Superior temporal gyrus (tissue), 1 donor: ENCODE measurements at regions not wholly inside any gene's neighbourhood (a gene's known extent, or its start where the extent isn't known, plus 50 kb on each side); places are given as distances from the start of the nearest gene placed in this dataset.
A peak's percentile ranks its signal among the peaks of the same experiment; 100 is the strongest.
"Not testable (repeated sequence)": the region's sequence is repeated elsewhere in the genome, so short reads cannot be mapped to it uniquely, and the experiment has no call there.

Experiments used
- DNase-seq: peaks from one replicate; pipeline ENCODE4 v3.0.0-alpha.2; 2016; ENCODE audit errors: extremely low spot score

DNA sequence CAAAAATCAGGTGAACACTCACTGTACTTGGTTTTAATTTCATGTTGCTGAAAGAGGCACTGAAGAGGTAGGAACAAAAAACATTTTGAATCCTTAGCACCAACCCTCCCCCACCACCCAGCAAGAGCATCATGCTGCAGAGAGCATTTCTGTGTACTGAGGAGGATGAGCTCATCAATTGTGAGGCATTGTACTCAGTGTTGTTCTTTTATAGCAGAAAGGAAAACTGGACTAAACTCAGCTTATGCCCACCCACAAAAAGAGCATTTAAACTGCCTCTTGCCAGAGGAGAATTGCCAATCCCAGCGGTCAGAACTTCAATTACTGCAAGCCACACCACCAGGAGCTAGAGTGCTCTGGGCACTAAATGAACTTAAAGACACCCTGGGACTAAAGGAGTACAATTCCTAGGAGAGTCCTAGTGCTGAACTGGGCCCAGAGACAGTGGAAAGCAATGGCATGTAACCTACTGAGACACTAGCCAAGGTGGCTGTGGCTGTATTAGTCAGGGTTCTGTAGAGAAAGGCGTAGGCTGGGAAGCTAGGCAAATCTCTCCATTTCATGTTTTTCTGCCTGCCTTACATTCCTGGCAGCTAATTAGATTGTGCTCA lies 280.7 kb upstream of the KLHL4 start:
- peak; percentile 75 for DNase-seq

DNA sequence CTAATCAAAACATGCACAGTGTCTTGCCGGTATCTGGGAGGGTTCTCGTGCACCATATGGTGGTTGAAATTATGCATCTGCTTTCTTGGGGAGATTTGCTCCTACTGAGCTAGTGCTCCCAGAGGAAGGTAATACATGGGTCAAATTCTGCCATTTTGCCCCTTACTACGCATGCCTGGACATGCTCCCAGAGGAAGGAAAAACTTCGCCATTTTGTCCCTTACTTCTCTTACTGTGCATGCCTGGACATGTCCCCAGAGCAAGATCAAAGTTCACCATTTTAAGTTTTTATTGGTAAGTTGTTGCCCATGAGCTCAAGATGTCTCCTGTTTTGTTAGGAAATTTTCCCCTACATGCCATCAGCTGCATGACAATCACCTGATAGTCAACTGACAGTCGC lies 252.1 kb upstream of the KLHL4 start:
- DNase-seq, result no peak

GRCh38 chrX:87272491-87272890 lies 245.1 kb upstream of the KLHL4 start:
- DNase-seq, result no peak

- DNase-seq, result peak; percentile 79
Observed at GRCh38 chrX:87299563-87300160, 217.9 kb upstream of the KLHL4 start.

DNA sequence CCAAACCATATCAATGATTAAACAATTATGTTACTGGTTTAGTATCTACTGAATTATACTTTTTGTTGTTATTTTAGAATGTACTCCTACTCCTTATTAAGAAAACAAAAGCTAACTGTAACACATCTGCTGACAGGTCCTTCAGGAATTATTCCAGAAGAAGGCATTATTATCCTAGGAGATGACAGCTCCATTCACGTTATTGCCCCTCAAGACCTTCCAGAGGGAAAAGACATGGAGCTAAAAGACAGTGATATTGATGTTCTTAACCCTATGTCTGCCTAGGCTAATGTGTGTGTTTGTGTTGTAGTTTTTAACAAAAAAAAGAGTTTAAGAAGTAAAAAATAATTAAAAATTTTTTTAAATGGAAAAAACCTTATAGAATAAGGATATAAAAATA lies 206.8 kb upstream of the KLHL4 start:
- no peak for DNase-seq

DNA sequence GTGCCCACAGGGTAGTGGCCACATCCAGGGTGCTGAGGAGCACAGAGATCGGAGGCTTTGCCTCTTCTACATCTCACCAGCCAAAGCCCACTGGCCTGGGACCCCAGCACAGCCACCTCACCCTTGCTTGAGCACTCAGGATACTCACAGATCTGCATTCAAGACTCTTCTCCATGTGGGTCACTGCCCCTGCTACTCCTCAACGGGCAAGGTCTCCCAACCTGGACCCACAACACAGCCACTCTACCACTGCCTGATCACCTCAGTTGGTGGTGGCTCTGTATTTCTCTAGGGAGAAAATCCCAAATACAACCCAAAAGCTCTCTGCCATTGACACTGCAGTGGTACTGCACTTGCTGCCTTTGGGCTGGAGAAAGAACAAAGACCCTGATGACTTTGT lies 190.3 kb upstream of the KLHL4 start:
- DNase-seq, result no peak

- DNase-seq, result peak; percentile 11
Observed at GRCh38 chrX:87337267-87337666, 180.3 kb upstream of the KLHL4 start.

- DNase-seq, result peak; percentile 62
Observed at GRCh38 chrX:87338510-87338909, 179.1 kb upstream of the KLHL4 start.

DNA sequence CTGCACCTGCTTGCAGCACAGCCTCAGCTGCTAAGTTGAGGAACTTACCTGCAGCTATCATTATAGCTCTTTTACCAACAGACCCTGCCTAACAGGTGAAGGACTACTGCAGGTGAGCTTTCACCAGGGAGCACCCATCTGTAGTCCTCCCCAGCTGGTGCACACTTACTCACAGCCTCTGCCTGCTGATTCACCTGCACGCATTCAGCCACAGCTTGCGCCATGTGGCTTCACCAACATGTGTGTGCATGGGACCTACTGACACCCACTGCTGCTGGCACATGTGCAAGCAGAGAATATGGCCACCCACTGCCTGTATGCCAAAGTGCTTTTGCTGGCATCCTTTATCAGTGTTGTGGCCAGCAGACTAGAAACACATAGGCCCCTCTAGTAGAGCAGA lies 146.7 kb upstream of the KLHL4 start:
- DNase-seq, result no peak

GRCh38 chrX:87374324-87374723 lies 143.3 kb upstream of the KLHL4 start:
- DNase-seq, result no peak

GRCh38 chrX:87376896-87377295 lies 140.7 kb upstream of the KLHL4 start:
- no peak for DNase-seq

DNA sequence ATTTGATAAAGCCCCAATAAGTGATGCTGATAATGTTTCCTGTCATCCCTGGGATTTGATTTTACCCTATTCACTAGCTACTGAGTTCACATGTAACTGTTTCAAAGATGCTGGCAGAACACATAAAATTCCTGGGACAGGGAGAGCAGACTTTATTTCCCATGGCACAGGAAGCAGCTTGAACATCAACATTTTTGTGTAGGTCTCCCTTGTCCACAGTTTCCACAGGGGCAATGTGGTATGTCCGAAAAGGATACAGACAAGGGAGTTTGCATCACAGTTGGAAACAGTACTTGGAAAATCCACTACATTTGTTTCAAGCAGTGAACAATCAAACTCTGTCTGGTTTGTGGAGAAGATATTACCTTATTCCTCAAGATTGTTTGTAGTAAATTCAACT lies 129.2 kb upstream of the KLHL4 start:
- no peak for DNase-seq

DNA sequence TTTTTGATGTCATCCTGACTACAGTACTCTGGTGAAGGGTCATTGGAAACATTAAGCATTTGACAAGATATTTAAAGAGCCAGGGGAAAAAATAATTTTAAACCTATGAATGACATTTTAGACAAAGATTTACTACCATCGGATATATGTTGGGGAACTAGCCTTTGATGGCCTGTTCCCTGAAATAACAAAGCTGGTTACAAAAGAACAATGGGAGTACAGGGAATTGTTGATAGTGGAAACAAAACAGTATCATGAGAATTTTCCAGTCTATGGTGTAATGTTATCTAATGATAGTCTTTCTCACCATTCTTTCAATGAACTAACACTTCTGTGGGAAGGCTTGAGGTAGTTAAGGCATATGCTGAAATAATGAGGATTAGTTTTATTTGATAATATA lies 125.9 kb upstream of the KLHL4 start:
- DNase-seq, result peak; percentile 7

DNA sequence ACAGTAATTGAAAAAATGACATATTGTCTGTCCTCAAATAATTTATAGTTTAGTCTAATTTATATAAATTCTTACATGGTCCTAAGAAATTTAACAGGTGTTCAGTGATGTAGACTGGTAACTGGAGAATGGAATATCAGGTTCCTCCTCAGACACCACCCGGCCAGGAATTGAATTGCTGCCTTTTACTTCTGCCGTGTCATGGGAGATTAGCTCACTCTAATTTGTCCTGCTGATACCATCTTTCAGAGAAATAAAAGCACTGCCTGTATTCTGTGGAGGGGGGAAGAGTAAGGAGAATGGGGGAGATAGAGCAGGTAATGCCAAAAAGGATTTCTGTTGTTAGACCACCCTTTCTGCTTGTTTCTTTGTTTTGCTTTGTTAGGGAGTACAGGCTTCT lies 125.2 kb upstream of the KLHL4 start:
- no peak for DNase-seq

- no peak for DNase-seq
Observed at GRCh38 chrX:87397103-87397886, 120.3 kb upstream of the KLHL4 start.

DNA sequence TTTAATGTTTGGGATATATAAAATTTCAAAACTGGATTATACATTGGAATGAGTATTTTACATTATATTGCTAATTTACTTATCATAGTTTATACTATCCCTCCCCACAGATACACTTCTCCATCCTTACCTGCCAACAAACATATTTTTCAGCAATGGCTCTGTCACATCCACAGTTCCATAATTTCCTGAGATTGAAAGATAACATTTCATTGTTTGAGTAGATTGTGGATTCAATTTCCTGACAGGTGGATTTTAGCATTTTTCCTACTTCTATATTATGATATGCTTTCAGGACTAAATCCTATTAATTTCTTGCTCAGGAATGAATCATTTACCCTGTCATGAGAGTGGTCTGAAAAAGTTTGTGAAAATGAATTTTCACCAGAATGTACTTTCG lies 115.3 kb upstream of the KLHL4 start:
- DNase-seq, result no peak

DNA sequence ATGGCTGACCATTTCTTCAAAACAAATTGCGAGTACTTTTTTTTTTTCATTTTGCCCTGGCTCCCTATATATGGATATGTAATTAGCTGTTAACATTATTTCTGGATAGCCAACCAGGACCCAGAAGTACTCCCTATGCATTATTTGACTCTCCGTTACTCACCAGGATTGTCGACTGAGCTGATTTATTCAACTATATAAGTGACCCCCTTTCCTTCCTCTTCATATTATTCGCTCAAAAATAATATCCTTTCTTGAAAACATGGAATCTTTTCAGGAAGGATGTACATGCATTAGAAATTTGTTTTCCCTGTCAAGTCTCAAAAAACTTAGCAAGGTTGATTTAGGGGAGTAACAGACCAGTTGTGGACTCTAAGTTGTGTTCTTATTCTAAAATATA lies 114.1 kb upstream of the KLHL4 start:
- no peak for DNase-seq

- no peak for DNase-seq
Observed at GRCh38 chrX:87409113-87409841, 108.3 kb upstream of the KLHL4 start.

GRCh38 chrX:87425618-87426017 lies 92.0 kb upstream of the KLHL4 start:
- DNase-seq, result no peak

- no peak for DNase-seq
Observed at GRCh38 chrX:87434618-87435017, 83.0 kb upstream of the KLHL4 start.

DNA sequence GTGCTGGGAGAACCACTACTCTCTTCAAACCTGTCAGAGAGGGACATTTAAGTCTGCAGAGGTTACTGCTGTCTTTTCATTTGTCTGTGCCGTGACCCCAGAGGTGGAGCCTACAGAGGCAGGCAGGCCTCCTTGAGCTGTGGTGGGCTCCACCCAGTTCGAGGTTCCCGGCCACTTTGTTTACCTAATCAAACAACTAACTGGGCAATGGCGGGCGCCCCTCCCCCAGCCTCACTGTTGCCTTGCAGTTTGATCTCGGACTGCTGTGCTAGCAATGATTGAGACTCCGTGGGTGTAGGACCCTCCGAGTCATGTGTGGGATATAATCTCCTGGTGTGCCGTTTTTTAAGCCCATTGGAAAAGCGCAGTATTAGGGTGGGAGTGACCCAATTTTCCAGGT lies 69.0 kb upstream of the KLHL4 start:
- not testable (repeated sequence) for DNase-seq

DNA sequence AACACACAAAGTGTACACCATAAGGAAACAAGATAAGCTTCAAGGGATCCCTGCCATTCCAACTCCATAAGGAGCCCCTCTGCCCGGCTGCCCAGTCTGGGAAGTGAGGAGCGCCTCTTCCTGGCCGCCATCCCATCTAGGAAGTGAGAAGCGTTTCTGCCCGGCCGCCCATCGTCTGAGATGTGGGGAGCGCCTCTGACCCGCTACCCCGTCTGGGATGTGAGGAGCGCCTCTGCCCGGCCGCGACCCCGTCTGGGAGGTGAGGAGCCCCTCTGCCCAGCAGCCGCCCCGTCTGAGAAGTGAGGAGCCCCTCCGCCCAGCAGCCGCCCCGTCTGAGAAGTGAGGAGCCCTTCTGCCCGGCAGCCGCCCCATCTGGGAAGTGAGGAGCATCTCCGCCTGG lies 51.8 kb upstream of the KLHL4 start:
- not testable (repeated sequence) for DNase-seq
